GM12878 (cell line): ENCODE measurements at regions not wholly inside any gene's neighbourhood (a gene's known extent, or its start where the extent isn't known, plus 50 kb on each side); places are given as distances from the start of the nearest gene placed in this dataset.

ENCODE experiments used
- ATAC-seq: fragments of 200-7000 bp; cut with Tn5 transposase; 3 replicates; pipeline ENCODE4 v1.9.1; 2020; ENCODE audit warnings: mild to moderate bottlenecking, moderate library complexity
- BruUV-seq: library from RNA; stranded (reverse); fragments of 400-500 nt; replicated peaks from 2 replicates; lab custom pipeline; 2021; lab: Mats Ljungman, UMichigan
- CTCF ChIA-PET: fragments of 300-600 bp; sonication (Branson Sonifier 250); formaldehyde crosslinking; extraction: SDS; loops from one replicate; lab custom pipeline; 2021; ENCODE audit warnings: inconsistent platforms; lab: Yijun Ruan, JAX
- POLR2A ChIA-PET: fragments of 350-600 bp; formaldehyde crosslinking; extraction: SDS; loops from one replicate; lab custom pipeline; 2021; ENCODE audit warnings: inconsistent platforms; lab: Charles Lee
- RAD21 ChIA-PET: fragments of 300-600 bp; sonication (Branson Sonifier 250); formaldehyde crosslinking; loops from one replicate; lab custom pipeline; 2023; ENCODE audit warnings: antibody characterized with exemption; ENCODE audit not compliant: unreplicated experiment; lab: Charles Lee
- SMC1A ChIA-PET: fragments of 300-600 bp; sonication (Branson Sonifier 250); formaldehyde crosslinking; loops from one replicate; lab custom pipeline; 2023; ENCODE audit not compliant: unreplicated experiment, uncharacterized antibody; lab: Charles Lee
- DNase-seq: peaks from one replicate; pipeline ENCODE4 v3.0.0-alpha.2; 2011; ENCODE audit warnings: low read depth, low spot score
- FAIRE-seq: peaks from 3 replicates; lab custom pipeline; 2011; peaks lifted over from hg19 to GRCh38; lab: Jason Lieb, UNC
- H2AFZ ChIP-seq: 2 replicates; pipeline ENCODE4 v1.6.0; 2011; ENCODE audit warnings: low read depth, low read length, control low read depth; ENCODE audit not compliant: control insufficient read depth
- H3K27ac ChIP-seq: 2 replicates; pipeline ENCODE4 v1.5.1; 2011; ENCODE audit warnings: control low read depth; ENCODE audit not compliant: control insufficient read depth, insufficient read depth
- H3K27me3 ChIP-seq, 2 experiments: replicated peaks in 1 of 2; 2 replicates each; pipeline versions ENCODE4 v1.6.0 to v1.6.1; 2011; ENCODE audit warnings: low read length in 1 of 2; ENCODE audit not compliant: control insufficient read depth in 2 of 2, insufficient read depth in 2 of 2
- H3K36me3 ChIP-seq, 2 experiments: 2 replicates each; pipeline ENCODE4 v1.5.1; 2011; ENCODE audit warnings: low read length in 1 of 2; ENCODE audit not compliant: control insufficient read depth in 2 of 2, insufficient read depth in 2 of 2
- H3K4me1 ChIP-seq: 2 replicates; pipeline ENCODE4 v1.6.1; 2011; ENCODE audit warnings: mild to moderate bottlenecking, low read length, moderate library complexity, mixed read lengths; ENCODE audit not compliant: control insufficient read depth, insufficient read depth
- H3K4me2 ChIP-seq: 2 replicates; pipeline ENCODE4 v1.6.0; 2011; ENCODE audit warnings: control low read depth; ENCODE audit not compliant: control insufficient read depth, insufficient read depth
- H3K4me3 ChIP-seq: fragments of 200-600 bp; sonication (generic); 2 replicates; pipeline ENCODE4 v1.5.1; 2016
- H3K79me2 ChIP-seq: 2 replicates; pipeline ENCODE4 v1.6.0; 2011; ENCODE audit warnings: low read length; ENCODE audit not compliant: control insufficient read depth, insufficient read depth
- H3K9ac ChIP-seq: 2 replicates; pipeline ENCODE4 v1.8.0; 2011; ENCODE audit warnings: low read length, control low read depth, mixed read lengths; ENCODE audit not compliant: control insufficient read depth, insufficient read depth
- H3K9me3 ChIP-seq: replicated peaks from 3 replicates; pipeline ENCODE4 v1.5.1; 2011; ENCODE audit warnings: mild to moderate bottlenecking, low read length; ENCODE audit not compliant: control insufficient read depth, insufficient read depth
- H4K20me1 ChIP-seq: 2 replicates; pipeline ENCODE4 v1.6.0; 2011; ENCODE audit not compliant: control insufficient read depth, insufficient read depth
- BRCA1 ChIP-seq: IDR thresholded peaks from 2 replicates; pipeline ENCODE4 v1.6.1; 2011; ENCODE audit warnings: low read depth, low read length, improper control_type of control experiment
- CBX3 ChIP-seq: fragments of 200-600 bp; sonication (generic); IDR thresholded peaks from 2 replicates; pipeline ENCODE4 v1.6.1; 2016; ENCODE audit warnings: low read depth, borderline replicate concordance
- E4F1 ChIP-seq: fragments of 450-650 bp; IDR thresholded peaks from 2 replicates; pipeline ENCODE4 v1.6.1; 2018; ENCODE audit warnings: borderline replicate concordance, mild to moderate bottlenecking; ENCODE audit not compliant: partially characterized antibody
- FOS ChIP-seq: IDR thresholded peaks from 3 replicates; pipeline ENCODE4 v1.6.1; 2011; ENCODE audit warnings: borderline replicate concordance; ENCODE audit not compliant: insufficient read length; ENCODE audit errors: extremely low read depth
- SMAD1 ChIP-seq: fragments of 450-650 bp; IDR thresholded peaks from 2 replicates; pipeline ENCODE4 v1.6.1; 2018; ENCODE audit warnings: mild to moderate bottlenecking, low read depth; ENCODE audit not compliant: partially characterized antibody
- SREBF2 ChIP-seq: IDR thresholded peaks from 2 replicates; pipeline ENCODE4 v1.6.1; 2012; ENCODE audit warnings: mild to moderate bottlenecking, low read length
- ZNF384 ChIP-seq: IDR thresholded peaks from 2 replicates; pipeline ENCODE4 v1.6.1; 2012; ENCODE audit warnings: low read depth, mild to moderate bottlenecking, low read length, improper control_type of control experiment, borderline replicate concordance
- ZNF622 ChIP-seq: fragments of 450-650 bp; IDR thresholded peaks from 2 replicates; pipeline ENCODE4 v1.6.1; 2017; ENCODE audit warnings: mild to moderate bottlenecking, inconsistent platforms
- WGBS: methylation state at CpG from one replicate; pipeline ENCODE4 v1.1.6; 2016; ENCODE audit warnings: low lambda C conversion rate; ENCODE audit not compliant: insufficient replicate concordance, insufficient coverage; ENCODE audit errors: missing lambda C conversion rate; 5-methylcytosine and 5-hydroxymethylcytosine counted together
- in situ Hi-C: fragments of 300-500 bp; cut with MboI; formaldehyde crosslinking; loops from 9 replicates; pipeline ENCODE4 v1.14.3; 2018; ENCODE audit warnings: mixed read lengths
- intact Hi-C: fragments of 100-400 bp; cut with micrococcal nuclease; formaldehyde crosslinking; loops from one replicate; pipeline ENCODE4 v1.14.2; 2022; ENCODE audit not compliant: unreplicated experiment

GRCh38 chrX:13219991-13220764 lies 99.7 kb downstream of the ATXN3L start:
- RAD21 ChIA-PET, result interaction anchor here (0.7 to 1.2 kb wide), 2 partner anchors 33 to 35 kb away, joined by 4 to 5 read pairs; no protein-coding TSS in a partner anchor
- no TSS peak for BruUV-seq
- FAIRE-seq (no peak), ATAC-seq (peak; percentile 22), DNase-seq (no peak)
- H3K9me3 ChIP-seq, result no peaks in the 10 kb centered on the region
- WGBS, result 27% methylated on average over 2 of the region's 2 CpGs
- H3K4me3 ChIP-seq, result no peak overlapping the region
- SMC1A ChIA-PET, result interaction anchor here (1.0 to 2.7 kb wide), 6 partner anchors 10 to 268 kb away, joined by 3 to 8 read pairs (median 6); no protein-coding TSS in a partner anchor
- POLR2A ChIA-PET, result no interaction called here
- no peak overlapping the region for H3K4me2 ChIP-seq
- no peak overlapping the region for H2AFZ ChIP-seq
- H3K27ac ChIP-seq, result no peak overlapping the region
- no peaks in the 10 kb centered on the region for H3K79me2 ChIP-seq
- TF ChIP-seq SMAD1 (no peak), SREBF2 (no peak), BRCA1 (no peak), ZNF622 (no peak), ZNF384 (no peak), CBX3 (no peak), FOS (no peak), E4F1 (no peak)
- H3K27me3 ChIP-seq, result no peaks in the 10 kb centered on the region
- CTCF ChIA-PET, result interaction anchor here (0.5 kb wide), 1 partner anchor 706 kb away, joined by 3 read pairs; no protein-coding TSS in a partner anchor
- intact Hi-C loops (no loop called here), in situ Hi-C loops (no loop called here)
- no peaks in the 10 kb centered on the region for H3K36me3 ChIP-seq
- H3K9ac ChIP-seq, result no peak overlapping the region
- H4K20me1 ChIP-seq, result no peaks in the 10 kb centered on the region
- H3K4me1 ChIP-seq, result no peaks in the 10 kb centered on the region
